ENCODE measurements at regions not wholly inside any gene's neighbourhood (a gene's known extent, or its start where the extent isn't known, plus 50 kb on each side); places are given as distances from the start of the nearest gene placed in this dataset.

DNA sequence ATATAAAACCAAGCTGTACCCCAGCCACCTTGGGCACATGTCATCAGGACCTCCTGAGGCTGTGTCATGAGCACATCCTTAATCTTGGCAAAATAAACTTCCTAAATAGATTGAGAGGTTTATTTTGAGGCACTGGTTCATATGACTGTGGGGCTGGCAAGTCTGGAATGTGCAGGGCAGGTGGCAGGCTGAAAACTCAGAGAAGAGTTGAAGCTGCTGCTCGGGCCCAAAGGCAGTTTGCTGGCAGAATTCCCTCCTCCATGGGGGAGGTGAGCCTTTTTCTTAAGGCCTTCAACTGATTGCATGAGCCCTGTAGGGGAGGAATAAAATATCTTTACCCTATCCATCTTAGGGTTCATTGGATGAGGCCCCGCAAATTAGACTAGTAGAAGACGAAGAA lies 72.2 kb upstream of the CDK20 start:
- TF ChIP-seq, protein P1, sequence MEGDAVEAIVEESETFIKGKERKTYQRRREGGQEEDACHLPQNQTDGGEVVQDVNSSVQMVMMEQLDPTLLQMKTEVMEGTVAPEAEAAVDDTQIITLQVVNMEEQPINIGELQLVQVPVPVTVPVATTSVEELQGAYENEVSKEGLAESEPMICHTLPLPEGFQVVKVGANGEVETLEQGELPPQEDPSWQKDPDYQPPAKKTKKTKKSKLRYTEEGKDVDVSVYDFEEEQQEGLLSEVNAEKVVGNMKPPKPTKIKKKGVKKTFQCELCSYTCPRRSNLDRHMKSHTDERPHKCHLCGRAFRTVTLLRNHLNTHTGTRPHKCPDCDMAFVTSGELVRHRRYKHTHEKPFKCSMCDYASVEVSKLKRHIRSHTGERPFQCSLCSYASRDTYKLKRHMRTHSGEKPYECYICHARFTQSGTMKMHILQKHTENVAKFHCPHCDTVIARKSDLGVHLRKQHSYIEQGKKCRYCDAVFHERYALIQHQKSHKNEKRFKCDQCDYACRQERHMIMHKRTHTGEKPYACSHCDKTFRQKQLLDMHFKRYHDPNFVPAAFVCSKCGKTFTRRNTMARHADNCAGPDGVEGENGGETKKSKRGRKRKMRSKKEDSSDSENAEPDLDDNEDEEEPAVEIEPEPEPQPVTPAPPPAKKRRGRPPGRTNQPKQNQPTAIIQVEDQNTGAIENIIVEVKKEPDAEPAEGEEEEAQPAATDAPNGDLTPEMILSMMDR (IDR thresholded peaks at IDR 0.05) = no peak
- intact Hi-C loops (cut with DNase I; ENCODE audit: low total_unique reads) = no loop called here
- H3K27me3 ChIP-seq = no peaks in the 10 kb centered on the region
- DNase-seq = no peak
- no peaks in the 10 kb centered on the region for H3K4me1 ChIP-seq
- H3K27ac ChIP-seq = no peak overlapping the region
- H3K36me3 ChIP-seq = no peaks in the 10 kb centered on the region
- no peak overlapping the region for H3K4me3 ChIP-seq
- H3K9me3 ChIP-seq = peaks cover 4 to 19% (median 16%) of the 10 kb centered on the region in 3 donors

DNA sequence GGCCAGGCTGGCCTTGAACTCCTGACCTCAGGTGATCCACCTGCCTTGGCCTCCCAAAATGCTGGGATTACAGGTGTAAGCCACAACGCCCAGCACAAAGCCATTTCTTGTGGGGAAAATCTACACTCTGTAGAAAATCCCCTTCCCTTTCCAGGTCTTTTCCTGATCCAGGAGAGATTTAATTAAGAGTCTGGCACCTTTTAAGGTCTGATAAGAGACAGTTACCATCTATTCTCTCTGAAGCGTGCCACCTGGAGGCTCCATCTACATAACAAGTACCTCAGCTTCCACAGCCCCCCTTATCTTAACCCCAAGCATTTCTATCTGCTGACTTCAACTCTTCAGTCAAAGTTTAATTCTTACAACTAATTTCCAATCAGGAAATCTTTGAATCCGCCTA lies 71.4 kb upstream of the CDK20 start:
- H3K27me3 ChIP-seq = no peaks in the 10 kb centered on the region
- H3K27ac ChIP-seq = no peak overlapping the region
- H3K4me1 ChIP-seq = no peaks in the 10 kb centered on the region
- peaks cover 4 to 19% (median 16%) of the 10 kb centered on the region in 3 donors for H3K9me3 ChIP-seq
- DNase-seq = no peak
- intact Hi-C loops (cut with DNase I; ENCODE audit: low total_unique reads) = no loop called here
- no peaks in the 10 kb centered on the region for H3K36me3 ChIP-seq
- TF ChIP-seq, protein P1 (IDR thresholded peaks at IDR 0.05) = no peak
- H3K4me3 ChIP-seq = no peak overlapping the region

DNA sequence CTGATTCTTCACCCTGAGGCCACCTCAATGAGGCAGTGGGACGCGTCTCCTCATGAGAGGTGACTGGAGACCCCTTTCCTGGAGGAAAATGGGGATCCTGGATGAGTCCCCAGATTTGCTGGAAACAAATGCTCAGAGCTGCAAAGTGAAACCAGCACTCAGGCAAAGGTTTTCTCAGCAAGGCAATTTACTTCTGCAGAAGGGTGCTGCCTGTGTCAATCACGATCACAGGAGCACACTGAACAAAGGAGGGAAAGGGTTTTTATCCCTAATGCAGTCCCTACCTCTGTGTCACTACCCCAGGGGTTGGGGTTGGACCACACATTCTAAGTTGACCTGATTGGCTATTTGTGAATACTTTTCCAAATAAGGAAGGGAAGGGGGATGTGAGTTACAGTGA lies 69.9 kb upstream of the CDK20 start:
- H3K4me3 ChIP-seq = no peak overlapping the region
- H3K4me1 ChIP-seq = no peaks in the 10 kb centered on the region
- intact Hi-C loops (cut with DNase I; ENCODE audit: low total_unique reads) = no loop called here
- no peaks in the 10 kb centered on the region for H3K36me3 ChIP-seq
- DNase-seq = no peak
- no peaks in the 10 kb centered on the region for H3K27me3 ChIP-seq
- H3K9me3 ChIP-seq = peaks cover 4 to 19% (median 16%) of the 10 kb centered on the region in 3 donors
- TF ChIP-seq, protein P1 (IDR thresholded peaks at IDR 0.05) = no peak
- H3K27ac ChIP-seq = no peak overlapping the region

DNA sequence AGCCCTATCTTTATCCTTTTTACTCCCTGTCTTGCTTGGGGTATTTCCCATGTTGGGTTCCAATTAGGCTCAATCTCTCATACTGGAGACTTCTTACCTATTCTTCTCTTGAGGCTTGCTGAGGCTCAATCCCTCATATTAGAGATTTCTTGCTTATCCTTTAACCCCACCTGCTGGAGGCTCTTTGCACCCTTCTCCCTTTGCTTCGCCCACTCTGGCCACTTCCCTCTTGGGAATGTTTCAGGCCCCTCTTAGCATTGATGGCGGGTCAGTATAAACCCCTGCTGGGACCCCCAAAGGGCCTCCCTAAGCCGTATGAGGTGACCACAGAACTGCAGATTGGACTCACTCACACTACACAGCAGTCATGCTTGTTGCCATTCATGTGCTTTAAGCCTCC lies 69.3 kb upstream of the CDK20 start:
- Histone ChIP-seq H3K9me3 (peaks cover 4 to 24% (median 16%) of the 10 kb centered on the region in 3 donors), H3K4me3 (no peak overlapping the region), H3K27ac (no peak overlapping the region), H3K36me3 (no peaks in the 10 kb centered on the region), H3K27me3 (no peaks in the 10 kb centered on the region), H3K4me1 (no peaks in the 10 kb centered on the region)
- intact Hi-C loops (cut with DNase I; ENCODE audit: low total_unique reads) = no loop called here
- no peak for DNase-seq
- TF ChIP-seq, protein P1 (IDR thresholded peaks at IDR 0.05) = no peak

DNA sequence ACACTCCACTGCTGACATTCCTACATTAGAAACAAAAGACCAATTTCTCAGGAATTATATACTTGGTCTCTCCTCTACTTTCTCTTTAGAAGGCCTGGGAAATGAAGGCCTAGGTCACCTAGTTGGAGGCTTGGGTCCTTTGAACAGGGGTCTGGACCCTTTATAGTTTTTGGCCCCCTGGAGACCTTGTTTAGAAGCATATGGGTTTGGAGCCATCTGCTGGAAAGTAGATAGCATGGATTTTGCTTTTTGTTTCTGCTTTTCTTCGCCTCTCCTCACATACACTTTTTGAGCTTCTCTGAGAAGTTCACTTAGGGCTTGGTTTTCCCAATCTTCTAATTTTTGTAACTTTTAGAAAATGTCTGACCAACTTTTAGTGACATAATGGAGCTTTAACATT lies 67.1 kb upstream of the CDK20 start:
- intact Hi-C loops (cut with DNase I; ENCODE audit: low total_unique reads) = no loop called here
- TF ChIP-seq, protein P1 (IDR thresholded peaks at IDR 0.05) = peak in 1 of 2 experiments; percentile 14
- no peaks in the 10 kb centered on the region for H3K36me3 ChIP-seq
- no peak overlapping the region for H3K27ac ChIP-seq
- peaks cover 7 to 44% (median 26%) of the 10 kb centered on the region in 3 donors for H3K9me3 ChIP-seq
- H3K4me1 ChIP-seq = no peaks in the 10 kb centered on the region
- H3K27me3 ChIP-seq = no peaks in the 10 kb centered on the region
- H3K4me3 ChIP-seq = no peak overlapping the region
- DNase-seq = no peak

DNA sequence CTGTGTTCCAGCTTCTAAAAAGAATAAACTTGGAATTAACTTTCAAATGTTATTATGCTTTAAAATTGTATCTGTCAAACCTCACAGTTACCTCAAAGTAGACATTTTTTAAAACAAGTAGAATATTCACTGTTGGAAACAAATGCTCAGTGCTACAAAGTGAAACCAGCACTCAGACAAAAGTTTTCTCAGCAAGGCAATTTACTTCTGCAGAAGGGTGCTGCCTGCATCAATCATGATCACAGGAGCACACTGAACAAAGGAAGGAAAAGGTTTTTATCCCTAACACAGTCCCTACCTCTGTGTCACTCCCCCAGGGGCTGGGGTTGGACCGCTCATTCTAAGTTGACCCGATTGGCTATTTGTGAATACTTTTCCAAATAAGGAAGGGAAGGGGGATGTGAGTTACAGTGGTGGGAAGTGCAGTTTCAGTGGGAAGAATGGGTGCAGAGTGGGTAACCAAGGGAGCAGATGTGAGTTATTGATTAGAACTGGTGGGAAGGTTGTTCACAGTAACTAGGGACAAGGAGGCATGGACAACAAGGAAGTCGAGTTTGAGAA lies 63.0 kb upstream of the CDK20 start:
- Histone ChIP-seq H3K36me3 (no peaks in the 10 kb centered on the region), H3K27ac (no peak overlapping the region), H3K9me3 (peaks cover 3 to 28% (median 11%) of the 10 kb centered on the region in 3 donors), H3K27me3 (no peaks in the 10 kb centered on the region), H3K4me3 (no peak overlapping the region), H3K4me1 (no peaks in the 10 kb centered on the region)
- TF ChIP-seq, protein P1 (IDR thresholded peaks at IDR 0.05) = no peak
- intact Hi-C loops (cut with DNase I; ENCODE audit: low total_unique reads) = loop anchor here (10.0 kb wide), 1 partner anchor 353 kb away; no protein-coding TSS in a partner anchor
- DNase-seq = no peak
